GM21786 (cell line): ENCODE measurements at regions not wholly inside any gene's neighbourhood (a gene's known extent, or its start where the extent isn't known, plus 50 kb on each side); places are given as distances from the start of the nearest gene placed in this dataset.
"Not testable (repeated sequence)": the region's sequence is repeated elsewhere in the genome, so short reads cannot be mapped to it uniquely, and the experiment has no call there.

Experiments
- ATAC-seq: cut with Tn5 transposase; IDR thresholded peaks from one replicate; pipeline ENCODE4 v1.9.1; 2021; ENCODE audit not compliant: unreplicated experiment

- ATAC-seq, result no peak
These were observed 52.3 kb upstream of the FAT4 start for GRCh38 chr4:125262502-125262901.

- ATAC-seq, result no peak
These were observed 52.7 kb upstream of the FAT4 start for GRCh38 chr4:125262079-125262478.

- no peak for ATAC-seq
These were observed 60.6 kb upstream of the FAT4 start for GRCh38 chr4:125254106-125254505.

- no peak for ATAC-seq
These were observed 69.8 kb upstream of the FAT4 start for GRCh38 chr4:125244848-125245450.

GRCh38 chr4:125243789-125244397 lies 70.9 kb upstream of the FAT4 start:
- ATAC-seq, result no peak

GRCh38 chr4:125235971-125236370 lies 78.8 kb upstream of the FAT4 start:
- no peak for ATAC-seq

- ATAC-seq, result no peak
These were observed 83.1 kb upstream of the FAT4 start for GRCh38 chr4:125231661-125232060.

GRCh38 chr4:125229596-125230058 lies 85.1 kb upstream of the FAT4 start:
- no peak for ATAC-seq

- no peak for ATAC-seq
These were observed 88.9 kb upstream of the FAT4 start for GRCh38 chr4:125225806-125226205.

GRCh38 chr4:125200556-125200955 lies 114.2 kb upstream of the FAT4 start:
- ATAC-seq, result no peak

- ATAC-seq, result no peak
These were observed 115.8 kb upstream of the FAT4 start for GRCh38 chr4:125198916-125199315.

GRCh38 chr4:125191874-125192459 lies 122.8 kb upstream of the FAT4 start:
- ATAC-seq, result not testable (repeated sequence)

- no peak for ATAC-seq
These were observed 123.5 kb upstream of the FAT4 start for GRCh38 chr4:125191232-125191631.

- ATAC-seq, result no peak
These were observed 127.3 kb upstream of the FAT4 start for GRCh38 chr4:125187226-125188176.

GRCh38 chr4:125184116-125184515 lies 130.6 kb upstream of the FAT4 start:
- ATAC-seq, result no peak

- no peak for ATAC-seq
These were observed 133.0 kb upstream of the FAT4 start for GRCh38 chr4:125181804-125182203.

- no peak for ATAC-seq
These were observed 135.0 kb upstream of the FAT4 start for GRCh38 chr4:125179727-125180126.

- ATAC-seq, result no peak
These were observed 145.6 kb upstream of the FAT4 start for GRCh38 chr4:125169192-125169591.

- ATAC-seq, result no peak
These were observed 146.2 kb upstream of the FAT4 start for GRCh38 chr4:125168531-125168930.

GRCh38 chr4:125166012-125166411 lies 148.7 kb upstream of the FAT4 start:
- ATAC-seq, result not testable (repeated sequence)

- no peak for ATAC-seq
These were observed 155.8 kb upstream of the FAT4 start for GRCh38 chr4:125159001-125159400.
